IMR-90 (cell line): ENCODE measurements at regions not wholly inside any gene's neighbourhood (a gene's known extent, or its start where the extent isn't known, plus 50 kb on each side); places are given as distances from the start of the nearest gene placed in this dataset.

Source experiments
- ATAC-seq: fragments of 200-7000 bp; cut with Tn5 transposase; 2 replicates; pipeline ENCODE4 v1.9.1; 2020; ENCODE audit warnings: low read depth, mild to moderate bottlenecking, moderate library complexity
- BruUV-seq: library from RNA; stranded (reverse); fragments of 400-500 nt; replicated peaks from 2 replicates; lab custom pipeline; 2021; lab: Mats Ljungman, UMichigan
- CTCF ChIA-PET: fragments of 300-600 bp; formaldehyde crosslinking; extraction: SDS; loops from one replicate; lab custom pipeline; 2021; ENCODE audit warnings: antibody characterized with exemption; lab: Yijun Ruan, JAX
- POLR2A ChIA-PET: fragments of 300-600 bp; sonication (Branson Sonifier 250); formaldehyde crosslinking; loops from one replicate; lab custom pipeline; 2022; ENCODE audit warnings: antibody characterized with exemption; ENCODE audit not compliant: unreplicated experiment; lab: Charles Lee
- DNase-seq: peaks from one replicate; pipeline ENCODE4 v3.0.0; 2013
- H2AFZ ChIP-seq: replicated peaks from 2 replicates; pipeline ENCODE3; 2013; ENCODE audit warnings: low read length, mild to moderate bottlenecking; ENCODE audit not compliant: poor library complexity
- H2AK5ac ChIP-seq: 2 replicates; pipeline ENCODE4 v1.6.1; 2013; ENCODE audit warnings: low read depth, low read length, inconsistent platforms
- H2AK9ac ChIP-seq: replicated peaks from 2 replicates; pipeline ENCODE3; 2013; ENCODE audit warnings: mild to moderate bottlenecking, low read depth, low read length, moderate library complexity; ENCODE audit not compliant: poor library complexity
- H2BK120ac ChIP-seq: 2 replicates; pipeline ENCODE4 v1.6.1; 2013; ENCODE audit warnings: low read depth, low read length, inconsistent platforms
- H2BK15ac ChIP-seq: 3 replicates; pipeline ENCODE4 v1.6.1; 2013; ENCODE audit warnings: low read depth, low read length, inconsistent platforms
- H2BK20ac ChIP-seq: 2 replicates; pipeline ENCODE4 v1.6.1; 2013; ENCODE audit warnings: low read depth, mild to moderate bottlenecking, inconsistent platforms, low read length, moderate library complexity
- H2BK5ac ChIP-seq: 2 replicates; pipeline ENCODE4 v1.6.1; 2013; ENCODE audit warnings: mild to moderate bottlenecking, low read depth, low read length, inconsistent platforms; ENCODE audit not compliant: poor library complexity, severe bottlenecking
- H3K14ac ChIP-seq: replicated peaks from 2 replicates; pipeline ENCODE4 v1.6.1; 2013; ENCODE audit warnings: low read depth, low read length, inconsistent platforms
- H3K18ac ChIP-seq: 2 replicates; pipeline ENCODE4 v1.6.1; 2013; ENCODE audit warnings: low read depth, low read length, control low read depth
- H3K23ac ChIP-seq: 2 replicates; pipeline ENCODE4 v1.6.1; 2013; ENCODE audit warnings: low read depth, low read length, inconsistent platforms
- H3K27ac ChIP-seq: 2 replicates; pipeline ENCODE4 v1.5.1; 2013; ENCODE audit warnings: mild to moderate bottlenecking, control low read depth, low read length; ENCODE audit not compliant: insufficient read depth
- H3K27me3 ChIP-seq: 2 replicates; pipeline ENCODE4 v1.6.1; 2013; ENCODE audit warnings: low read length; ENCODE audit not compliant: control insufficient read depth, insufficient read depth
- H3K36me3 ChIP-seq: 2 replicates; pipeline ENCODE4 v1.6.1; 2013; ENCODE audit warnings: low read length, mixed read lengths; ENCODE audit not compliant: control insufficient read depth, insufficient read depth
- H3K4ac ChIP-seq: 2 replicates; pipeline ENCODE4 v1.6.1; 2013; ENCODE audit warnings: low read depth, low read length, inconsistent platforms
- H3K4me1 ChIP-seq: 2 replicates; pipeline ENCODE4 v1.6.1; 2013; ENCODE audit warnings: low read length, mixed read lengths; ENCODE audit not compliant: control insufficient read depth, insufficient read depth
- H3K4me2 ChIP-seq: 2 replicates; pipeline ENCODE4 v1.6.1; 2013; ENCODE audit warnings: low read depth, mild to moderate bottlenecking, control low read depth, low read length, moderate library complexity
- H3K4me3 ChIP-seq: 2 replicates; pipeline ENCODE4 v1.5.1; 2013; ENCODE audit warnings: low read depth, mild to moderate bottlenecking, control low read depth, low read length, moderate library complexity; ENCODE audit not compliant: insufficient read depth
- H3K56ac ChIP-seq: 2 replicates; pipeline ENCODE4 v1.6.1; 2013; ENCODE audit warnings: low read length, inconsistent platforms; ENCODE audit not compliant: insufficient read depth; ENCODE audit errors: extremely low read depth
- H3K79me1 ChIP-seq, 2 experiments: 2 replicates each; pipeline ENCODE4 v1.6.1; 2013; ENCODE audit warnings: low read length in 2 of 2, inconsistent platforms in 1 of 2, low read depth in 1 of 2
- H3K9ac ChIP-seq: 2 replicates; pipeline ENCODE4 v1.6.1; 2013; ENCODE audit warnings: low read depth, low read length, control low read depth
- H3K9me1 ChIP-seq: 2 replicates; pipeline ENCODE4 v1.6.1; 2013; ENCODE audit warnings: low read length, inconsistent platforms; ENCODE audit not compliant: insufficient read depth
- H3K9me3 ChIP-seq: 2 replicates; pipeline ENCODE4 v1.6.1; 2013; ENCODE audit warnings: low read length; ENCODE audit not compliant: control insufficient read depth, insufficient read depth
- H4K20me1 ChIP-seq: 2 replicates; pipeline ENCODE4 v1.6.1; 2013; ENCODE audit warnings: low read length, inconsistent platforms; ENCODE audit not compliant: insufficient read depth
- H4K5ac ChIP-seq: 2 replicates; pipeline ENCODE4 v1.6.1; 2013; ENCODE audit warnings: mild to moderate bottlenecking, low read depth, low read length, control low read depth
- H4K8ac ChIP-seq, 2 experiments: 2 replicates each; pipeline ENCODE4 v1.6.1; 2013; ENCODE audit warnings: low read depth in 2 of 2, low read length in 2 of 2, control low read depth in 1 of 2, inconsistent platforms in 1 of 2
- H4K91ac ChIP-seq: 2 replicates; pipeline ENCODE4 v1.6.1; 2013; ENCODE audit warnings: low read depth, low read length, inconsistent platforms; ENCODE audit not compliant: insufficient read depth
- BHLHE40 ChIP-seq: fragments of 150-350 bp; IDR thresholded peaks from 2 replicates; pipeline ENCODE4 v1.6.1; 2016; ENCODE audit warnings: mild to moderate bottlenecking, low read depth, low read length
- CEBPB ChIP-seq: IDR thresholded peaks from 2 replicates; pipeline ENCODE4 v1.6.1; 2012; ENCODE audit warnings: low read depth, low read length, improper control_type of control experiment
- CHD1 ChIP-seq: IDR thresholded peaks from 2 replicates; pipeline ENCODE4 v1.6.1; 2012; ENCODE audit warnings: low read depth, low read length, improper control_type of control experiment
- ELK1 ChIP-seq: fragments of 150-350 bp; IDR thresholded peaks from 2 replicates; pipeline ENCODE4 v1.6.1; 2016; ENCODE audit warnings: low read depth, mild to moderate bottlenecking, low read length, moderate library complexity, borderline replicate concordance
- FOS ChIP-seq: fragments of 150-350 bp; IDR thresholded peaks from 2 replicates; pipeline ENCODE4 v1.6.1; 2016; ENCODE audit warnings: low read depth, low read length
- MAFK ChIP-seq: IDR thresholded peaks from 2 replicates; pipeline ENCODE4 v1.6.1; 2012; ENCODE audit warnings: low read depth, low read length, improper control_type of control experiment
- MAZ ChIP-seq: IDR thresholded peaks from 2 replicates; pipeline ENCODE4 v1.6.1; 2012; ENCODE audit warnings: low read depth, mild to moderate bottlenecking, low read length, improper control_type of control experiment, moderate library complexity, borderline replicate concordance
- MXI1 ChIP-seq: IDR thresholded peaks from 2 replicates; pipeline ENCODE4 v1.6.1; 2012; ENCODE audit warnings: low read depth, mild to moderate bottlenecking, low read length, moderate library complexity, borderline replicate concordance
- NFE2L2 ChIP-seq: fragments of 150-350 bp; IDR thresholded peaks from 2 replicates; pipeline ENCODE4 v1.6.1; 2016; ENCODE audit warnings: low read depth, mild to moderate bottlenecking, low read length
- POLR2A ChIP-seq: IDR thresholded peaks from 2 replicates; pipeline ENCODE4 v1.6.1; 2012; ENCODE audit warnings: mild to moderate bottlenecking, low read depth, low read length
- RAD21 ChIP-seq: IDR thresholded peaks from 2 replicates; pipeline ENCODE4 v1.6.1; 2012; ENCODE audit warnings: low read length, improper control_type of control experiment
- RCOR1 ChIP-seq: IDR thresholded peaks from 2 replicates; pipeline ENCODE4 v1.6.1; 2012; ENCODE audit warnings: mild to moderate bottlenecking, low read length, improper control_type of control experiment; ENCODE audit not compliant: insufficient replicate concordance
- RFX5 ChIP-seq: IDR thresholded peaks from 2 replicates; pipeline ENCODE4 v1.8.0; 2012; ENCODE audit warnings: low read depth, mild to moderate bottlenecking, low read length, moderate library complexity
- SMC3 ChIP-seq: fragments of 150-350 bp; IDR thresholded peaks from 2 replicates; pipeline ENCODE4 v1.6.1; 2016; ENCODE audit warnings: low read depth, mild to moderate bottlenecking, antibody characterized with exemption, low read length, moderate library complexity
- WGBS, 2 experiments: methylation state at CpG; one replicate each; pipeline versions ENCODE4 v1.1.5 to v1.1.7; 2013; ENCODE audit warnings: missing lambda C conversion rate in 2 of 2; ENCODE audit not compliant: insufficient read length in 1 of 2; ENCODE audit errors: extremely low coverage in 2 of 2; 5-methylcytosine and 5-hydroxymethylcytosine counted together
- dilution Hi-C: fragments of 300-500 bp; cut with HindIII; formaldehyde crosslinking; loops from one replicate; pipeline ENCODE4 v1.14.3; 2018; ENCODE audit warnings: low sequenced_read_pairs; ENCODE audit not compliant: unreplicated experiment
- in situ Hi-C: fragments of 300-500 bp; cut with MboI; formaldehyde crosslinking; loops from 3 replicates; pipeline ENCODE4 v1.14.3; 2019; ENCODE audit warnings: low sequenced_read_pairs, inconsistent platforms, mixed read lengths
- intact Hi-C: fragments of 100-400 bp; cut with micrococcal nuclease; formaldehyde crosslinking; loops from 2 replicates; pipeline ENCODE4 v1.10.0; 2022
- TF ChIP-seq, protein P1 (sequence below): fragments of 150-350 bp; IDR thresholded peaks from 2 replicates; pipeline ENCODE4 v1.6.1; 2017; ENCODE audit warnings: mild to moderate bottlenecking, antibody characterized with exemption, low read length, low read depth
- TF ChIP-seq, protein P2 (sequence below): conservative IDR thresholded peaks from 2 replicates; pipeline ENCODE4 v1.5.1; 2012; ENCODE audit warnings: mild to moderate bottlenecking, low read depth, low read length, improper control_type of control experiment

GRCh38 chr2:71791061-71791450 is 337.7 kb downstream of the DYSF start:
- no TSS peak for BruUV-seq
- no peaks in the 10 kb centered on the region for H3K36me3 ChIP-seq
- in situ Hi-C loops (loop anchor here (25.0 kb wide), 1 partner anchor 946 kb away; no protein-coding TSS in a partner anchor), intact Hi-C loops (no loop called here), dilution Hi-C loops (no loop called here)
- no peaks in the 10 kb centered on the region for H4K20me1 ChIP-seq
- no peak overlapping the region for H3K4me2 ChIP-seq
- no peak overlapping the region for H3K4me3 ChIP-seq
- no peak overlapping the region for H3K23ac ChIP-seq
- peaks cover 9% of the 10 kb centered on the region for H3K9me1 ChIP-seq
- no peaks in the 10 kb centered on the region for H3K79me1 ChIP-seq
- no peak overlapping the region for H3K56ac ChIP-seq
- H2AK9ac ChIP-seq, result no peak overlapping the region
- no peak overlapping the region for H2AFZ ChIP-seq
- peaks cover 7% of the 10 kb centered on the region for H3K27me3 ChIP-seq
- no peak overlapping the region for H2BK5ac ChIP-seq
- no peak overlapping the region for H3K27ac ChIP-seq
- ChIA-PET POLR2A (no interaction called here), CTCF (interaction anchor here (2.2 kb wide), 1 partner anchor 13 kb away, joined by 5 read pairs; no protein-coding TSS in a partner anchor)
- no peak overlapping the region for H3K14ac ChIP-seq
- H3K9me3 ChIP-seq, result no peaks in the 10 kb centered on the region
- H2BK120ac ChIP-seq, result no peak overlapping the region
- WGBS, 2 experiments, result no CpG with 5 or more reads among the region's 2 CpGs
- H2AK5ac ChIP-seq, result no peak overlapping the region
- H3K9ac ChIP-seq, result no peak overlapping the region
- no peak overlapping the region for H4K5ac ChIP-seq
- TF ChIP-seq, protein P1, sequence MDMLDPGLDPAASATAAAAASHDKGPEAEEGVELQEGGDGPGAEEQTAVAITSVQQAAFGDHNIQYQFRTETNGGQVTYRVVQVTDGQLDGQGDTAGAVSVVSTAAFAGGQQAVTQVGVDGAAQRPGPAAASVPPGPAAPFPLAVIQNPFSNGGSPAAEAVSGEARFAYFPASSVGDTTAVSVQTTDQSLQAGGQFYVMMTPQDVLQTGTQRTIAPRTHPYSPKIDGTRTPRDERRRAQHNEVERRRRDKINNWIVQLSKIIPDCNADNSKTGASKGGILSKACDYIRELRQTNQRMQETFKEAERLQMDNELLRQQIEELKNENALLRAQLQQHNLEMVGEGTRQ, result no peak
- TF ChIP-seq NFE2L2 (no peak), SMC3 (no peak), RFX5 (no peak), POLR2A (no peak), FOS (no peak), MAZ (no peak), MXI1 (no peak), CHD1 (no peak), RCOR1 (no peak), ELK1 (no peak), RAD21 (no peak), CEBPB (no peak), MAFK (no peak), BHLHE40 (no peak)
- TF ChIP-seq, protein P2, sequence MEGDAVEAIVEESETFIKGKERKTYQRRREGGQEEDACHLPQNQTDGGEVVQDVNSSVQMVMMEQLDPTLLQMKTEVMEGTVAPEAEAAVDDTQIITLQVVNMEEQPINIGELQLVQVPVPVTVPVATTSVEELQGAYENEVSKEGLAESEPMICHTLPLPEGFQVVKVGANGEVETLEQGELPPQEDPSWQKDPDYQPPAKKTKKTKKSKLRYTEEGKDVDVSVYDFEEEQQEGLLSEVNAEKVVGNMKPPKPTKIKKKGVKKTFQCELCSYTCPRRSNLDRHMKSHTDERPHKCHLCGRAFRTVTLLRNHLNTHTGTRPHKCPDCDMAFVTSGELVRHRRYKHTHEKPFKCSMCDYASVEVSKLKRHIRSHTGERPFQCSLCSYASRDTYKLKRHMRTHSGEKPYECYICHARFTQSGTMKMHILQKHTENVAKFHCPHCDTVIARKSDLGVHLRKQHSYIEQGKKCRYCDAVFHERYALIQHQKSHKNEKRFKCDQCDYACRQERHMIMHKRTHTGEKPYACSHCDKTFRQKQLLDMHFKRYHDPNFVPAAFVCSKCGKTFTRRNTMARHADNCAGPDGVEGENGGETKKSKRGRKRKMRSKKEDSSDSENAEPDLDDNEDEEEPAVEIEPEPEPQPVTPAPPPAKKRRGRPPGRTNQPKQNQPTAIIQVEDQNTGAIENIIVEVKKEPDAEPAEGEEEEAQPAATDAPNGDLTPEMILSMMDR, result no peak
- no peak for DNase-seq
- ATAC-seq, result no peak
- no peak overlapping the region for H4K8ac ChIP-seq
- peaks cover 8% of the 10 kb centered on the region for H3K4me1 ChIP-seq
- no peak overlapping the region for H4K91ac ChIP-seq
- no peak overlapping the region for H2BK15ac ChIP-seq
- H3K4ac ChIP-seq, result no peak overlapping the region
- H3K18ac ChIP-seq, result no peak overlapping the region
- H2BK20ac ChIP-seq, result no peak overlapping the region
